ENCODE measurements at regions not wholly inside any gene's neighbourhood (a gene's known extent, or its start where the extent isn't known, plus 50 kb on each side); places are given as distances from the start of the nearest gene placed in this dataset.

- H3K36me3 ChIP-seq: no peaks in the 10 kb centered on the region
- no peaks in the 10 kb centered on the region for H3K4me1 ChIP-seq (ENCODE audit: control insufficient read depth in 1 of 2, low read depth in 2 of 2)
- no peak for ATAC-seq (ENCODE audit: insufficient number of reproducible peaks, low FRiP score, low read depth)
- TF ChIP-seq CTCF (IDR thresholded peaks at IDR 0.05): no peak
- H3K9me3 ChIP-seq: no peaks in the 10 kb centered on the region
- DNase-seq (ENCODE audit: low spot score): no peak
- H3K27ac ChIP-seq: no peak overlapping the region
- no peaks in the 10 kb centered on the region for H3K27me3 ChIP-seq (replicated peaks; ENCODE audit: insufficient read depth)
- H3K4me3 ChIP-seq: no peak overlapping the region
Measured at GRCh38 chr21:27257226-27257625, 290.3 kb upstream of the ADAMTS5 start.

GRCh38 chr21:27251752-27252151, 284.9 kb upstream of the ADAMTS5 start:
- ATAC-seq (ENCODE audit: insufficient number of reproducible peaks, low FRiP score, low read depth) (no peak), DNase-seq (ENCODE audit: low spot score) (no peak)
- Histone ChIP-seq H3K27me3 (replicated peaks; ENCODE audit: insufficient read depth) (no peaks in the 10 kb centered on the region), H3K36me3 (no peaks in the 10 kb centered on the region), H3K4me3 (no peak overlapping the region), H3K4me1 (ENCODE audit: control insufficient read depth in 1 of 2, low read depth in 2 of 2) (no peaks in the 10 kb centered on the region), H3K9me3 (no peaks in the 10 kb centered on the region), H3K27ac (no peak overlapping the region)
- TF ChIP-seq CTCF (IDR thresholded peaks at IDR 0.05): no peak

- no peaks in the 10 kb centered on the region for H3K27me3 ChIP-seq (replicated peaks; ENCODE audit: insufficient read depth)
- DNase-seq (ENCODE audit: low spot score): no peak
- ATAC-seq (ENCODE audit: insufficient number of reproducible peaks, low FRiP score, low read depth): no peak
- H3K9me3 ChIP-seq: no peaks in the 10 kb centered on the region
- peaks cover 0 to 10% of the 10 kb centered on the region in 2 donors for H3K4me1 ChIP-seq (ENCODE audit: control insufficient read depth in 1 of 2, low read depth in 2 of 2)
- no peak for TF ChIP-seq CTCF (IDR thresholded peaks at IDR 0.05)
- H3K4me3 ChIP-seq: no peak overlapping the region
- H3K36me3 ChIP-seq: no peaks in the 10 kb centered on the region
- H3K27ac ChIP-seq: no peak overlapping the region
Measured at GRCh38 chr21:27250366-27250765, 283.5 kb upstream of the ADAMTS5 start.

GRCh38 chr21:27248814-27249213, 281.9 kb upstream of the ADAMTS5 start:
- no peaks in the 10 kb centered on the region for H3K36me3 ChIP-seq
- no peak overlapping the region for H3K4me3 ChIP-seq
- DNase-seq (ENCODE audit: low spot score): no peak
- peaks cover 8 to 22% of the 10 kb centered on the region in 2 donors for H3K4me1 ChIP-seq (ENCODE audit: control insufficient read depth in 1 of 2, low read depth in 2 of 2)
- ATAC-seq (ENCODE audit: insufficient number of reproducible peaks, low FRiP score, low read depth): no peak
- no peak overlapping the region for H3K27ac ChIP-seq
- H3K27me3 ChIP-seq (replicated peaks; ENCODE audit: insufficient read depth): no peaks in the 10 kb centered on the region
- no peaks in the 10 kb centered on the region for H3K9me3 ChIP-seq
- no peak for TF ChIP-seq CTCF (IDR thresholded peaks at IDR 0.05)

GRCh38 chr21:27246741-27247140, 279.9 kb upstream of the ADAMTS5 start:
- H3K36me3 ChIP-seq: no peaks in the 10 kb centered on the region
- H3K27ac ChIP-seq: no peak overlapping the region
- no peaks in the 10 kb centered on the region for H3K27me3 ChIP-seq (replicated peaks; ENCODE audit: insufficient read depth)
- DNase-seq (ENCODE audit: low spot score): no peak
- peaks cover 9 to 35% of the 10 kb centered on the region in 2 donors for H3K4me1 ChIP-seq (ENCODE audit: control insufficient read depth in 1 of 2, low read depth in 2 of 2)
- no peak for TF ChIP-seq CTCF (IDR thresholded peaks at IDR 0.05)
- ATAC-seq (ENCODE audit: insufficient number of reproducible peaks, low FRiP score, low read depth): no peak
- H3K9me3 ChIP-seq: no peaks in the 10 kb centered on the region
- no peak overlapping the region for H3K4me3 ChIP-seq

Data from thoracic aorta (tissue), 2 donors.